ENCODE measurements at regions not wholly inside any gene's neighbourhood (a gene's known extent, or its start where the extent isn't known, plus 50 kb on each side); places are given as distances from the start of the nearest gene placed in this dataset.
"Not testable (repeated sequence)": the region's sequence is repeated elsewhere in the genome, so short reads cannot be mapped to it uniquely, and the experiment has no call there.

DNA sequence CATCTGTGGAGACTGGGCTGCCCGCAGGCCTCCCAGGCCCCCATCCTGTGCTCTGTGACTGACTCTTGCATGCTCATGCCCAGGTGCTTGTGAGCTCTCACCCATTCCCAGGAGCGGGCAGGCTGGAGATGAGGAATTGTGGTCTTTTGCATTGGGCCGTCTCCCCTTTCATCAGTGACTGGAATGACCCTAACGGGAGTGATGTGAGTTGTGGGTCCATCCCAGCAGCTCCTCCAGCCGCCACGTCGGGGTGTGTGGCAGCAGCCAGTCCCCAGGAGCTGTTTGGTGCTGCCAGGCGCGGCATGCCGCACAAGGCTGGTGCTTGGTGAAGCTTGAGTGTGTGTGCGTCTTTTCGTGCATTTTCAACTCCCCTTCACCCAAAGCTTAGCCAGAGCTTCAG, 164.2 kb downstream of the ACTR3B start:
- no peak for DNase-seq (ENCODE audit: low read depth)
- no peak for TF ChIP-seq CTCF (IDR thresholded peaks at IDR 0.05; ENCODE audit: insufficient read depth, low read depth, low read length)
- no peak overlapping the region for H3K4me3 ChIP-seq (ENCODE audit: low read depth, low read length)

GRCh38 chr7:152924238-152924637, 164.7 kb downstream of the ACTR3B start:
- no peak for DNase-seq (ENCODE audit: low read depth)
- H3K4me3 ChIP-seq (ENCODE audit: low read depth, low read length) = no peak overlapping the region
- TF ChIP-seq CTCF (IDR thresholded peaks at IDR 0.05; ENCODE audit: insufficient read depth, low read depth, low read length) = no peak

DNA sequence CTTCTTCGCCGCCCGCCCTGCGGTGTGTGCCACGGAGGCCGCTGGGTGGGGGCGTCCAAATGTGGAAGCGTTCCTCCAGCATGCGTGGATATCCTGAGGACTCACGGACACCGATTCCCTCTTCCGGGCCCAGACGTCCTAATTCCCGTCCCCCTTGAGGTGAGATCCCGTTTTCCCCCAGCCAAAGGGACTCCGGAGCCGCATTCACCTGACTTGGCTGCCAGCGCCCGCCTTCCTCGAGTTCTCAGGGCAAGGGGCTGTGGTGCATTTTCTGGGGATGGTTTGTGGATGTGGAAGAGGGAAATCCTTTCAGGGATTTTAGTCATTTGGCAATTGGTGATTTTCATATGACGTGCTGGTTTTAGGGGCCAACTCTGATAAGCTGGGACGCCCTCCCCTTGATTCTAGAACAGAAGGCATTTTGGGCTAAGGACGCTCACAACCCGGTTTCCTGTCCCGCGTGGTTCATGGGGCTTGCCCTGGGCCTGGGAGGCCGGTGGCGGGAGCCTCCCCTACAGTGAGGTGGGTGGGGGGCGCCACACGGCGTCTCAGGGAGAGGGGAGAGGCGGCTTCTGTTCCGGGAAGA, 165.4 kb downstream of the ACTR3B start:
- no peak for DNase-seq (ENCODE audit: low read depth)
- no peak overlapping the region for H3K4me3 ChIP-seq (ENCODE audit: low read depth, low read length)
- TF ChIP-seq CTCF (IDR thresholded peaks at IDR 0.05; ENCODE audit: insufficient read depth, low read depth, low read length) = no peak

- DNase-seq (ENCODE audit: low read depth) = no peak
- no peak for TF ChIP-seq CTCF (IDR thresholded peaks at IDR 0.05; ENCODE audit: insufficient read depth, low read depth, low read length)
- H3K4me3 ChIP-seq (ENCODE audit: low read depth, low read length) = no peak overlapping the region
Observed at GRCh38 chr7:152925412-152926147, 166.0 kb downstream of the ACTR3B start.

DNA sequence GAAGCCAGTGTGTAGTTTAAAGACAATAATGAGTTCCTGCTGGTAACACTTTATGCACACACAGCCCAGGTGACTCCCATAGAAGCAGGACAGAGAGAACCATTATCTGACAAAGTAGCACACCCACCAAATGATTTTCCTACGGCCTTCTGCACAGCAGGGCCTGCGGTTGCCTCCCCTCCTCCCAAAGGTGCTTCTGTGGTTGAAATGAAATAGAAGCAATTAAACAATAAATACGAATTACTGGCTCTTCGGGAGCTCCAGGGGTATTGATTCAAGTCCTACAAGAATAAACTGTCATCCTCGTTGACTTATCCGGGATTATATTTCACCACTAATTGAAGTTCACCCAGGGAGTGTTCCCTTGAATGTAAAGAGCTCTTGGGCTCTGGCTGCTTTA, 172.1 kb downstream of the ACTR3B start:
- DNase-seq (ENCODE audit: low read depth) = no peak
- H3K4me3 ChIP-seq (ENCODE audit: low read depth, low read length) = no peak overlapping the region
- no peak for TF ChIP-seq CTCF (IDR thresholded peaks at IDR 0.05; ENCODE audit: insufficient read depth, low read depth, low read length)

- no peak for TF ChIP-seq CTCF (IDR thresholded peaks at IDR 0.05; ENCODE audit: insufficient read depth, low read depth, low read length)
- no peak for DNase-seq (ENCODE audit: low read depth)
Observed at GRCh38 chr7:152937282-152937681, 177.7 kb downstream of the ACTR3B start.

DNA sequence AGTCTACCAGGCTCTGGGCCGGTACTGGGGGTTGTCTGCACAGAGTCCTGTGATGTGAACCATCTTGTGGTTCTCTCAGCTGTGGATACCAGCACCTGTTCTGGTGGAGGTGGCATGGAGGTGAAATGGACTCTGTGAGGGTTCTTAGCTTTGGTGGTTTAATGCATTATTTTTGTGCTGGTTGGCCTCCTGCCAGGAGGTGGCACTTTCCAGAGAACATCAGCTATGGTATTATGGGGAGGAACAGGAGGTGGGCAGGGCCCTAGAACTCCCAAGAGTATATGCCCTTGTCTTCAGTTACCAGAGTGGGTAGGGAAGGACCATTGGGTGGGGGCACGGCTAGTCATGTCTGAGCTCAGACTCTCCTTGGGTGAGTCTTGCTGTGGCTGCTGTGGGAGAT, 187.1 kb downstream of the ACTR3B start:
- H3K4me3 ChIP-seq (ENCODE audit: low read depth, low read length); DNase-seq (ENCODE audit: low read depth): not testable (repeated sequence)

More at GRCh38 chr7:152937282-152937681, 177.7 kb downstream of the ACTR3B start:
- no peak overlapping the region for H3K4me3 ChIP-seq (ENCODE audit: low read depth, low read length)
